DMS 273 (cell line): ENCODE measurements at regions not wholly inside any gene's neighbourhood (a gene's known extent, or its start where the extent isn't known, plus 50 kb on each side); places are given as distances from the start of the nearest gene placed in this dataset.
"Not testable (repeated sequence)": the region's sequence is repeated elsewhere in the genome, so short reads cannot be mapped to it uniquely, and the experiment has no call there.

Experiments
- DNase-seq: peaks from one replicate; lab custom pipeline; 2025; ENCODE audit not compliant: unreplicated experiment; lab: John Stamatoyannopoulos, UW

DNA sequence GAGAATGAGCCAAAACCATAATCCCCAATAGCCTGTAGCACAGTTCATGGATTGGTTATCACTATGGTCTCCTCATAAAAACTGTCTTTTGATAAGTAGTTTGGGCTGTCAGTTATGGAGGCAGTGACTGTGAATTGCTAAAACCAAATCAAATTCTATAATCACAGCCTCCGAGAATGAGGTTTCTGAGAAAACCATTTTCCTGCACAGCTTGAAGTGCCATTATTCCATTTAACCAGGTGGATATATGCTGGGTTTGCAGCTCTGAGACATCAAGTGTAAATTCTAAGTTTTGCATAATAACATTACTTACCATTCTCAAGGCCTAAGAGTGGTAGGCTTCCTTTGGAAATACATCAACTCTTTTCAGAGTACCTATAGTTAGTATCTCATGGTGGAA lies 485.4 kb downstream of the FRK start:
- no peak for DNase-seq

- DNase-seq = no peak
These were observed 486.8 kb downstream of the FRK start for GRCh38 chr6:115573861-115574260.

GRCh38 chr6:115570331-115570730 lies 490.4 kb downstream of the FRK start:
- DNase-seq = no peak

GRCh38 chr6:115554060-115554459 lies 506.6 kb downstream of the FRK start:
- DNase-seq = no peak

DNA sequence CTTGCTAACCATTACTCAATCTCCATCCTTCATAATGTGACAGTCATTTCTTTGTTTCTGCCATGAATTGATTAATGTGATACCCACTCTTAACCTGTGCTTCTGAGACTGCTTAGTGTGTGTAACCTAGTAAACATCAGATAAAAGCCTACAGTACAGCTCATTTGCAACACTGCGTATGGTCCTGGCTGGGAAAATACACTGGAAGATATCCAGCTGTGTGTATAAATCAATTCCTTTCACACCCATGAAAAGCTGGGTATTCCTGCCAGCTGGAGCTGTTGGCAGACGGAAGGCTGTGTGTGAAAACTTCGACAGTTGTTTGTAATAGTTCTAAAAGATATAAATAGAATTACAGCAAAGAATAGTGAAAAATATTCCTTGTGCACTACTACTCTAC lies 509.2 kb downstream of the FRK start:
- DNase-seq = peak; percentile 83

DNA sequence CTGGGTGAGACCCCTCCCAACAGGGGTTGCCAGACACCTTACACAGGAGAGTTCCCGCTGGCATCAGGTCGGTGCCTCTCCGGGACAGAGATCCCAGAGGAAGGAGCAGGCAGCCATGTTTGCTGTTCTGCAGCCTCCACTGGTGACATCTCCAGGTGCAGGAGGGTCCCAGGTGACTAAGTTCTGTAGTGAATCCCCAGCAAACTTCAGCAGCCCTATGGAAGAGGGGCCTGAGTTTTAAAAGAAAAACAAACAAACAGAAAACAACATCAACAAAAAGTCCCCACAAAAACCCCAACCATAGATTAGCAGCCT lies 515.1 kb downstream of the FRK start:
- DNase-seq = no peak

DNA sequence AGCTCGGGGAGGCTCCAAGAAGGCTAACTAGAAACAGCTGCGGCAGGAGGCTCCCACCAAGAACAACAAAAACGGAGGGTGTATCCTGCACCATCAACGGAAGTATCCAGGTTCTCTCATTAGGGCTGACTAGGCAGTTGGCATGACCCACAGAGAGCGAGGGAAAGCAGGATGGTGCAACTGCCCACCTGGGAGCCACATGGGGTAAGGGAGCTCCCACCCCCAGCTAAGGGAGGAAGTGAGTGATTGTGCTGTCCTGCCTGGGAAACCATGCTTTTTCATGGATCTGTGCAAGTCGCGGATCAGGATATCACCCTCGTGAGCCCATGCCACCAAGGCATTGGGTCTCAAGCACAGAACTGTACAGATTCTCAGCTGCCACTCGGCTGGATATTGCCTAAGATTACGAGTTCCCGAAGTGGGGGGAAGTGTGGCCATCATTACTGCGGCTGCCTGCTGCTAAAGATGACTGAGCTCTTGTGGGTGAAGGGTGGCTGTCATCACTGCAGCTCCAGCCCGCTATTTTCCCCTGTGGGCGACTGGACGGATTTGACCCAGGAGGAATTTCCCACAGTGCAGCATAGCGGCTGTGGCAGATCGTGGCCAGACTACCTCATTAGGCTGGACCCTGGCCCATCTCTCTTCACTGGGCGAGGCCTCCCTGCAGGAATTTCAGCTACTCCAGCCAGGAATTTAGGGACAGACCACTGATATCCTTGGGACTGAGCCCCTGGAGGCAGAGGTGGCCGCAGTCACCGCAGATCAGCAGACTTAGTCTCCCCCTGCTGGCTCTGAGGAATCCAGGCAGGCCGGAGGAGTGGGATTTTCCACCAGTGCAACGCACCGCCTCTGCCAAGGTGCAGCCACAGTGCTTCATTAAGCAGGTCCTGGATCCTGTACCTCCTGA lies 515.7 kb downstream of the FRK start:
- DNase-seq = no peak

GRCh38 chr6:115540077-115540869 lies 520.4 kb downstream of the FRK start:
- no peak for DNase-seq

DNA sequence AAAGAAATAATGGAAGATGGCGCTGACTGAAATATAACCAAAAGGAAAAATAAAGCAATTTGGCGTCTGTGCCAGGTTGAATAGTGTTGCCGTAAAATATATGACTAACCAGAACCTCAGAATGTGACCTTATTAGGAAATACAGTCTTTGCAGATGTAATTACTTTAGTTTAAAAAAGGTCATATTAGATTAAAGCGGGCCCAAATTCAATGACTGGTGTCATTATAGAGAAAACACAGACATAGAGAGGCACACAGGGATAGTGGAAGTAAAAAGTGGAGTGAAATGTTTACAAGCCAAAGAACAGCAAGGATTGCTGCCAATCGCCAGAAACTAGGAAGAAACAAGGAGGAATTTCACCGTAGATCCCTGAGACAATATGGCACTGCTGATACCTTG lies 521.2 kb downstream of the FRK start:
- no peak for DNase-seq

- DNase-seq = no peak
These were observed 535.9 kb downstream of the FRK start for GRCh38 chr6:115524821-115525220.

DNA sequence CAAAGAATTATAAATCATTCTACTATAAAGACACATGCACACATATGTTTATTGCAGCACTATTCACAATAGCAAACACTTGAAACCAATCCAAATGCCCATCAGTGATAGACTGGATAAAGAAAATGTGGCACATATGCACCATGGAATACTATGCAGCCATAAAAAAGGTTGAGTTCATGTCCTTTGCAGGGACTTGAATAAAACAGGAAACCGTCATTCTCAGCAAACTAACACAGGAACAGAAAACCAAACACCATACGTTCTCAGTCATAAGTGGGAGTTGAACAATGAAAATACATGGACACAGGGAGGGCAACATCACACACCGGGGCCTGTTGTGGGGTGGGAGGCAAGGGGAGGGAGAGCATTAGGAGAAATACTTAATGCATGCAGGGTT lies 538.9 kb downstream of the FRK start:
- not testable (repeated sequence) for DNase-seq

DNA sequence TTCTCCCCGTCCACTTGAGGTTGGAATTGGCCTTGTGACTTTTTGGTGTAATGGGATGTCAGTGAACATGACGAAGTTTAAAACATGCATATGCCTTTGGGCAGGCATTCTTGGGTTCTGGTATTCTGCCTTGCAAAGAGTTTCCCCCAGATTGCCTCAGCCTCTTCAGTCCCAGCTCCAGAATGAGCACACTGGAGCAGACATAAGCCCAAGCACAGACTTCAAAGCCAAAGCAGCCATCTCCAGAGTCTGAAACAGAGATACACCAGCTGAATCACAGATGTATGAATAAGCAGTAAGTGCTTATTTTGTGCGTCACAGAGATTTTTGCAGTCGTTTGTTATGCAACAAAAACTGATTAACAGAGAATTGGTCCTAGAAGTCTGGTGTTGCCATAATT lies 546.0 kb downstream of the FRK start:
- DNase-seq = no peak

GRCh38 chr6:115512923-115513322 lies 547.8 kb downstream of the FRK start:
- DNase-seq = no peak

- DNase-seq = no peak
These were observed 548.9 kb downstream of the FRK start for GRCh38 chr6:115511771-115512170.

GRCh38 chr6:115502432-115502831 lies 558.3 kb downstream of the FRK start:
- not testable (repeated sequence) for DNase-seq

DNA sequence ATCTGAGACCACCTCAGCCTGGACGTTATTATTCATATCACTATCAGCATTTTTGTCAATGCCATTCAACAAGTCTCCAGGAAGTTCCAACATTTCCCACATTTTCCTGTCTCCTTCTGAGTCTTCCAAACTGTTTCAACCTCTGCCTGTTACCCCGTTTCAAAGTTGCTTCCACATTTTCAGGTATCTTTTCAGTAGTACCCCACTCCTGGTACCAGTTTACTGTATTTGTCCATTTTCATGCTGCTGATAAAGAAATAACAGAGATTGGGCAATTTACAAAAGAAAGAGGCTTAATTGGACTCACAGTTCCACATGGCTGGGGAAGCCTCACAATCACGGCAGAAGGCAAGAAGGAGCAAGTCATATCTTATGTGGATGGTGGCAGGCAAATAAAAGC lies 565.5 kb downstream of the FRK start:
- no peak for DNase-seq

DNA sequence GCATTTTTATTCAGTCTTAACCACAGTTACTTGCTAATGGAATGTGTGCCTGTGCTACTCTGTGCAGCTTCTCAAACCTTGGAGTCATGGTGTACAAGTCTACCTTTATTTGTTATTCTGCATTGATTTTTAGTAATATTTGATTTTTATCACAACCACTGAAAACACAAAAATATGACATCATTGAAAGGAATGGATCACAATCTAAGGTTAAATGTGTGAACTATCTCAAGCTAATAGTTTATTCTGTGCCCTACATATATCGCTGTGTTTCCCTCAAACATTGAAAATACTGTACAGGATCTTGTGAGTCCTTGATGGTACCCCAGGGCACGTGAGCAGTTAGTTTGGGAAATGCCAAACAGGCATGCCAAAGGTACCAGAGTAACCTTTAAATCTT lies 573.4 kb downstream of the FRK start:
- no peak for DNase-seq

DNA sequence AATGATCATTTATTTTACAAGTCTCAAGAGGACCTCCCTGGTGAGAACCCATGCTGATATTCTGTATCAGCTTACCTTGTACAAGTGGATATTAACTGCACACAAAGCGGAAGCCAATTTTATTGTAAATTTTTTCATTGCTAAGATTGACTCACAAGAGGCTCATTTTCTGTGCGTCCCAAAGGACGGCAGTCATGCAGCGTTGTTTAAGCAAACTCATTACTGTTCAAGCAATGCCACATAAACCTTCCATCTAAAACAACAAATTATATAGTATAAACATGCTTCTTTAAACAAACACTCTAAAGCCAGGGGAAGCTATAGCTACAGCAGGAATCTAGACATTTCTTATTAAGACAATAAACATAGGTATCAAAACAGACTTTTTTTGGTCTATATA lies 575.3 kb downstream of the FRK start:
- DNase-seq = no peak

GRCh38 chr6:115480543-115480942 lies 580.1 kb downstream of the FRK start:
- not testable (repeated sequence) for DNase-seq

- DNase-seq = no peak
These were observed 586.1 kb downstream of the FRK start for GRCh38 chr6:115474443-115475041.

DNA sequence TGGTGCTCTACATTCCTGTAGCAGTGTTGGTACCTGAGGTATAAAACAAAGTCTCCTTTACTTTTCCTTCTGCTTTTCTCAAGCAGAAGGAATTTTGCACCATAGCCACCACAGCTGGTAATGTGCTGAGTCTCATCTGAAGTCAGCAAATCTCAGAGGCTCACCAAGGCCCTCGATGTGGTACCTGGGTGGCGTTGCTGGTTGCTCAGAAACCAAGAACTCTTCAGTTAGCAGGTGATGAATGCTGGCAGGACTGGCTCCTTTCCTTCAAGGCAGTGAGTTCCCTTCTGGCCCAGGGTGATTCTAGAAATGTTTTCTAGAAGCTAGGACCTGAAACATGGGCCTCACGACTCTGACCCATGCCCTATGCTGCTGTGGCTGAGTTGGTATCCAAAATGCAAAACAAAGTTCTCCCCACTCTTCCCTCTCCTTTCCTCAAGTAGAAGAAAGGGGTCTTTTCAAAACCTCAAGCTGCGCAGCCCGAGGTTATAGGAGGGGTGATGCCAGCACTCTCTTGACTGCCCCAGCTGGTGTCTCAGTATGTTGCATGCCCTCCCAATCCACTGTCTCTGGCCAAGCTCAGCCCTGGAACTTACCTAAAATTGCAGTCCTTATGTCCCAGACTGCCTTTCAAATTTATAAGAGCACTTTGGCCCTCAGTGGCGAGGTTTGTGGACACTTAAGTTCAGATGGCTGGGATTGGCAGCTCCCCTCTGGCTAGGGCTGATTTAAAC lies 592.3 kb downstream of the FRK start:
- DNase-seq = no peak
